GM23338 (cell line): ENCODE measurements at regions not wholly inside any gene's neighbourhood (a gene's known extent, or its start where the extent isn't known, plus 50 kb on each side); places are given as distances from the start of the nearest gene placed in this dataset.

Experiments used
- ATAC-seq: fragments of 200-7000 bp; cut with Tn5 transposase; 3 replicates; pipeline ENCODE4 v1.9.1; 2020
- DNase-seq: peaks from one replicate; pipeline ENCODE4 v3.0.0-alpha.2; 2015; ENCODE audit warnings: low spot score
- H2AFZ ChIP-seq: fragments of 200-600 bp; sonication (generic); 2 replicates; pipeline ENCODE4 v1.8.0; 2016; ENCODE audit warnings: antibody characterized with exemption, mild to moderate bottlenecking, moderate library complexity
- H3F3A ChIP-seq: fragments of 200-600 bp; sonication (generic); replicated peaks from 2 replicates; pipeline ENCODE4 v1.8.0; 2017; ENCODE audit warnings: antibody characterized with exemption, mixed run types, low read depth
- H3K27ac ChIP-seq: fragments of 200-600 bp; sonication (generic); 2 replicates; pipeline ENCODE4 v1.6.1; 2016; ENCODE audit warnings: low read depth
- H3K27me3 ChIP-seq: fragments of 200-600 bp; sonication (generic); 2 replicates; pipeline ENCODE4 v1.8.0; 2016; ENCODE audit warnings: mild to moderate bottlenecking, mixed run types, moderate library complexity; ENCODE audit not compliant: insufficient read depth
- H3K36me3 ChIP-seq: fragments of 200-600 bp; sonication (generic); 2 replicates; pipeline ENCODE4 v1.8.0; 2016; ENCODE audit warnings: mild to moderate bottlenecking; ENCODE audit not compliant: insufficient read depth
- H3K4me1 ChIP-seq: fragments of 200-600 bp; sonication (generic); 2 replicates; pipeline ENCODE4 v1.8.0; 2016; ENCODE audit warnings: mild to moderate bottlenecking, moderate library complexity; ENCODE audit not compliant: insufficient read depth
- H3K4me2 ChIP-seq: fragments of 200-600 bp; sonication (generic); 2 replicates; pipeline ENCODE4 v1.7.1; 2017; ENCODE audit warnings: mixed run types
- H3K4me3 ChIP-seq: fragments of 200-600 bp; sonication (generic); 2 replicates; pipeline ENCODE4 v1.6.1; 2016; ENCODE audit warnings: mixed run types
- H3K79me2 ChIP-seq: fragments of 200-600 bp; sonication (generic); replicated peaks from 2 replicates; pipeline ENCODE4 v1.8.0; 2017; ENCODE audit warnings: mild to moderate bottlenecking; ENCODE audit not compliant: insufficient read depth
- H3K9me2 ChIP-seq: fragments of 200-600 bp; sonication (generic); 2 replicates; pipeline ENCODE4 v1.8.0; 2017; ENCODE audit not compliant: insufficient read depth
- H4K20me1 ChIP-seq: fragments of 200-600 bp; sonication (generic); replicated peaks from 2 replicates; pipeline ENCODE4 v1.8.0; 2017; ENCODE audit warnings: mild to moderate bottlenecking; ENCODE audit not compliant: insufficient read depth
- H3K27ac Mint-ChIP-seq: 2 replicates; pipeline ENCODE4 v1.8.0; 2020; ENCODE audit warnings: inconsistent platforms, mild to moderate bottlenecking, moderate library complexity, mixed read lengths
- H3K27me3 Mint-ChIP-seq: 3 replicates; pipeline ENCODE4 v1.8.0; 2022; ENCODE audit warnings: low read depth, mild to moderate bottlenecking, moderate library complexity, mixed read lengths, inconsistent platforms; ENCODE audit not compliant: insufficient read depth, poor library complexity
- H3K36me3 Mint-ChIP-seq: 3 replicates; pipeline ENCODE4 v1.8.0; 2021; ENCODE audit warnings: low read depth, mild to moderate bottlenecking, inconsistent platforms, moderate library complexity, mixed read lengths
- H3K4me1 Mint-ChIP-seq: 3 replicates; pipeline ENCODE4 v1.8.0; 2020; ENCODE audit warnings: mild to moderate bottlenecking, inconsistent platforms, mixed read lengths
- H3K4me3 Mint-ChIP-seq: 3 replicates; pipeline ENCODE4 v1.8.0; 2021; ENCODE audit warnings: moderate library complexity, mild to moderate bottlenecking, inconsistent platforms, mixed read lengths
- H3K9me3 Mint-ChIP-seq: 3 replicates; pipeline ENCODE4 v1.8.0; 2020; ENCODE audit warnings: moderate library complexity, mild to moderate bottlenecking, inconsistent platforms, mixed read lengths
- ETS1 ChIP-seq: IDR thresholded peaks from 2 replicates; pipeline ENCODE4 v1.6.1; 2016; ENCODE audit warnings: antibody characterized with exemption
- JUNB ChIP-seq: IDR thresholded peaks from one replicate; pipeline ENCODE4 v1.6.1; 2016; ENCODE audit warnings: antibody characterized with exemption; ENCODE audit not compliant: unreplicated experiment
- POLR2AphosphoS5 ChIP-seq: IDR thresholded peaks from 2 replicates; pipeline ENCODE4 v1.6.1; 2016; ENCODE audit warnings: antibody characterized with exemption, low read depth
- REST ChIP-seq: IDR thresholded peaks from one replicate; pipeline ENCODE4 v1.6.1; 2018; ENCODE audit warnings: antibody characterized with exemption; ENCODE audit not compliant: unreplicated experiment
- STAT1 ChIP-seq: IDR thresholded peaks from one replicate; pipeline ENCODE4 v1.6.1; 2016; ENCODE audit warnings: antibody characterized with exemption; ENCODE audit not compliant: unreplicated experiment
- ZNF114 ChIP-seq: fragments of 250-450 bp; sonication (Bioruptor Pico); IDR thresholded peaks from 2 replicates; pipeline ENCODE4 v1.5.0; 2020; ENCODE audit warnings: mild to moderate bottlenecking, moderate library complexity
- ZNF331 ChIP-seq: fragments of 250-450 bp; sonication (Bioruptor Pico); IDR thresholded peaks from 2 replicates; pipeline ENCODE4 v1.5.0; 2020; ENCODE audit warnings: low read depth, mild to moderate bottlenecking, moderate library complexity
- ZNF462 ChIP-seq: fragments of 250-450 bp; sonication (Bioruptor Pico); IDR thresholded peaks from 2 replicates; pipeline ENCODE4 v1.5.0; 2020; ENCODE audit warnings: mild to moderate bottlenecking, moderate library complexity

- Histone ChIP-seq H3K4me2 (no peak overlapping the region), H3K27me3 (no peaks in the 10 kb centered on the region), H3K4me1 (peaks cover 21% of the 10 kb centered on the region; the same call in 1 of the 2 replicates), H3K9me2 (peaks cover 17% of the 10 kb centered on the region), H3F3A (no peaks in the 10 kb centered on the region), H2AFZ (no peak overlapping the region), H3K36me3 (no peaks in the 10 kb centered on the region; the same call in 1 of the 2 replicates), H3K4me3 (no peak overlapping the region), H4K20me1 (no peaks in the 10 kb centered on the region), H3K79me2 (no peaks in the 10 kb centered on the region), H3K27ac (no peak overlapping the region)
- no peak overlapping the region for H3K4me3 Mint-ChIP-seq
- no peak overlapping the region for H3K27ac Mint-ChIP-seq
- ATAC-seq (no peak), DNase-seq (no peak)
- H3K36me3 Mint-ChIP-seq = peaks cover 48% of the 10 kb centered on the region
- H3K9me3 Mint-ChIP-seq = peaks cover 42% of the 10 kb centered on the region
- TF ChIP-seq JUNB = no peak
- no peak for TF ChIP-seq ZNF114 (CRISPR knock-in tag)
- no peak for TF ChIP-seq POLR2AphosphoS5
- no peak for TF ChIP-seq ETS1
- no peak for TF ChIP-seq STAT1
- TF ChIP-seq ZNF462 = no peak
- no peak for TF ChIP-seq ZNF331 (CRISPR knock-in tag)
- TF ChIP-seq REST = no peak
- peaks cover 2% of the 10 kb centered on the region for H3K27me3 Mint-ChIP-seq
- H3K4me1 Mint-ChIP-seq = peaks cover 10% of the 10 kb centered on the region; the same call in 2 of the 3 replicates
Observed at GRCh38 chr18:61618816-61619215, 274.0 kb downstream of the RNF152 start.
